ENCODE measurements at regions not wholly inside any gene's neighbourhood (a gene's known extent, or its start where the extent isn't known, plus 50 kb on each side); places are given as distances from the start of the nearest gene placed in this dataset.

- ChIA-PET CTCF (interaction anchor here (1.8 kb wide), 1 partner anchor 29 kb away, joined by 6 read pairs; no protein-coding TSS in a partner anchor), POLR2A (no interaction called here)
- no peaks in the 10 kb centered on the region for H4K20me1 ChIP-seq (ENCODE audit: insufficient read depth)
- TF ChIP-seq FOXJ3 (CRISPR knock-in tag; IDR thresholded peaks at IDR 0.05) (no peak), SIN3A (IDR thresholded peaks at IDR 0.05; ENCODE audit: borderline replicate concordance, low read depth, low read length) (no peak), FOXM1 (IDR thresholded peaks at IDR 0.05; ENCODE audit: low read depth) (no peak), YY1 (IDR thresholded peaks at IDR 0.05; ENCODE audit: low read depth) (no peak), POLR2AphosphoS5 (IDR thresholded peaks at IDR 0.05; ENCODE audit: low read depth, low read length) (no peak), FOSL2 (IDR thresholded peaks at IDR 0.05; ENCODE audit: borderline replicate concordance, low read depth) (no peak), RFX5 (IDR thresholded peaks at IDR 0.05; ENCODE audit: low read length) (no peak), EP300 (IDR thresholded peaks at IDR 0.05; ENCODE audit: borderline replicate concordance in 1 of 2, low read depth in 1 of 2, low read length in 1 of 2) (no peak), RXRA (IDR thresholded peaks at IDR 0.05; ENCODE audit: borderline replicate concordance, low read depth) (no peak), CHD2 (IDR thresholded peaks at IDR 0.05; ENCODE audit: low read length, partially characterized antibody) (no peak), NFIC (IDR thresholded peaks at IDR 0.05; ENCODE audit: borderline replicate concordance) (no peak), USF1 (IDR thresholded peaks at IDR 0.05; ENCODE audit: borderline replicate concordance, low read depth) (no peak), RCOR1 (IDR thresholded peaks at IDR 0.05; ENCODE audit: low read length) (no peak), CTCF (IDR thresholded peaks at IDR 0.05) (no peak)
- H3K9me2 ChIP-seq, result no peaks in the 10 kb centered on the region
- 15% methylated on average over 2 of the region's 2 CpGs for WGBS (ENCODE audit: low lambda C conversion rate)
- no peak overlapping the region for H2AFZ ChIP-seq (ENCODE audit: low read depth)
- H3K36me3 ChIP-seq (replicated peaks in 1 of 2; ENCODE audit: control insufficient read depth in 1 of 2, insufficient read depth in 2 of 2, low read length in 1 of 2), result no peaks in the 10 kb centered on the region
- no peak for DNase-seq
- H3K79me2 ChIP-seq (ENCODE audit: insufficient read depth), result no peaks in the 10 kb centered on the region
- no peaks in the 10 kb centered on the region for H3F3A ChIP-seq (replicated peaks; ENCODE audit: insufficient read depth)
- no peaks in the 10 kb centered on the region for H3K27me3 ChIP-seq (ENCODE audit: insufficient read depth)
- no peak overlapping the region for H3K9ac ChIP-seq
- H3K4me3 ChIP-seq (ENCODE audit: low read depth in 2 of 2, low read length in 1 of 2), result no peak overlapping the region
- no peaks in the 10 kb centered on the region for H3K9me3 ChIP-seq
- H3K27ac ChIP-seq (ENCODE audit: low read depth in 2 of 2, low read length in 1 of 2), result no peak overlapping the region
- H3K4me2 ChIP-seq, result no peak overlapping the region
- H3K4me1 ChIP-seq (ENCODE audit: control insufficient read depth in 1 of 2, insufficient read depth in 2 of 2, low read depth in 1 of 2, low read length in 1 of 2), result no peaks in the 10 kb centered on the region
Measured at GRCh38 chr4:11736978-11737377, 308.3 kb upstream of the HS3ST1 start.

GRCh38 chr4:11735651-11736050, 307.0 kb upstream of the HS3ST1 start:
- no peaks in the 10 kb centered on the region for H4K20me1 ChIP-seq (ENCODE audit: insufficient read depth)
- no peak overlapping the region for H3K9ac ChIP-seq
- ChIA-PET POLR2A (no interaction called here), CTCF (interaction anchor here (1.8 kb wide), 1 partner anchor 30 kb away, joined by 6 read pairs; no protein-coding TSS in a partner anchor)
- H2AFZ ChIP-seq (ENCODE audit: low read depth), result no peak overlapping the region
- no peak overlapping the region for H3K4me2 ChIP-seq
- no peak overlapping the region for H3K4me3 ChIP-seq (ENCODE audit: low read depth in 2 of 2, low read length in 1 of 2)
- H3K79me2 ChIP-seq (ENCODE audit: insufficient read depth), result no peaks in the 10 kb centered on the region
- H3K9me3 ChIP-seq, result no peaks in the 10 kb centered on the region
- no peaks in the 10 kb centered on the region for H3K27me3 ChIP-seq (ENCODE audit: insufficient read depth)
- H3K36me3 ChIP-seq (replicated peaks in 1 of 2; ENCODE audit: control insufficient read depth in 1 of 2, insufficient read depth in 2 of 2, low read length in 1 of 2), result no peaks in the 10 kb centered on the region
- no peak overlapping the region for H3K27ac ChIP-seq (ENCODE audit: low read depth in 2 of 2, low read length in 1 of 2)
- no peaks in the 10 kb centered on the region for H3K4me1 ChIP-seq (ENCODE audit: control insufficient read depth in 1 of 2, insufficient read depth in 2 of 2, low read depth in 1 of 2, low read length in 1 of 2)
- H3F3A ChIP-seq (replicated peaks; ENCODE audit: insufficient read depth), result no peaks in the 10 kb centered on the region
- no peak for DNase-seq
- H3K9me2 ChIP-seq, result no peaks in the 10 kb centered on the region
- TF ChIP-seq RAD21 (IDR thresholded peaks at IDR 0.05; ENCODE audit: low read length) (no peak), JUND (IDR thresholded peaks at IDR 0.05) (no peak), IRF3 (IDR thresholded peaks at IDR 0.05; ENCODE audit: low read depth, low read length) (no peak), SMC3 (IDR thresholded peaks at IDR 0.05; ENCODE audit: low read depth, low read length) (no peak), TAF1 (IDR thresholded peaks at IDR 0.05; ENCODE audit: borderline replicate concordance, low read depth, low read length) (no peak), FOXM1 (IDR thresholded peaks at IDR 0.05; ENCODE audit: low read depth) (no peak), FOSL2 (IDR thresholded peaks at IDR 0.05; ENCODE audit: borderline replicate concordance, low read depth) (no peak), NRF1 (IDR thresholded peaks at IDR 0.05; ENCODE audit: low read depth, low read length) (no peak), PBX3 (IDR thresholded peaks at IDR 0.05) (no peak), ZBTB33 (IDR thresholded peaks at IDR 0.05; ENCODE audit: borderline replicate concordance, low read depth) (no peak), MXI1 (IDR thresholded peaks at IDR 0.05; ENCODE audit: low read depth, low read length) (no peak)
